ENCODE measurements at regions not wholly inside any gene's neighbourhood (a gene's known extent, or its start where the extent isn't known, plus 50 kb on each side); places are given as distances from the start of the nearest gene placed in this dataset.
"Not testable (repeated sequence)": the region's sequence is repeated elsewhere in the genome, so short reads cannot be mapped to it uniquely, and the experiment has no call there.

GRCh38 chr4:147223576-147223975 lies 257.3 kb upstream of the EDNRA start:
- H3K4me3 ChIP-seq = no peak overlapping the region
- WGBS, 2 donors = 75 to 86% methylated on average over 5 of the region's 5 CpGs
- H3K27me3 ChIP-seq = no peaks in the 10 kb centered on the region
- H3K27ac ChIP-seq = no peak overlapping the region
- H3K9me3 ChIP-seq = no peaks in the 10 kb centered on the region
- TF ChIP-seq POLR2A (IDR thresholded peaks at IDR 0.05) (no peak), CTCF (IDR thresholded peaks at IDR 0.05) (no peak)
- no peak for DNase-seq
- no peaks in the 10 kb centered on the region for H3K36me3 ChIP-seq
- intact Hi-C loops (cut with DNase I) = no loop called here
- no peaks in the 10 kb centered on the region for H3K4me1 ChIP-seq

- Histone ChIP-seq H3K4me3 (no peak overlapping the region), H3K36me3 (no peaks in the 10 kb centered on the region), H3K27ac (no peak overlapping the region), H3K27me3 (no peaks in the 10 kb centered on the region), H3K4me1 (no peaks in the 10 kb centered on the region), H3K9me3 (no peaks in the 10 kb centered on the region)
- WGBS, 2 donors = 53 to 55% methylated on average over 3 of the region's 3 CpGs
- intact Hi-C loops (cut with DNase I) = no loop called here
- TF ChIP-seq POLR2A (IDR thresholded peaks at IDR 0.05) (no peak), CTCF (IDR thresholded peaks at IDR 0.05) (no peak)
- DNase-seq = no peak
Measured at GRCh38 chr4:147236806-147237205, 244.1 kb upstream of the EDNRA start.

- intact Hi-C loops (cut with DNase I) = no loop called here
- Histone ChIP-seq H3K27me3 (no peaks in the 10 kb centered on the region), H3K27ac (no peak overlapping the region), H3K36me3 (no peaks in the 10 kb centered on the region), H3K4me3 (no peak overlapping the region), H3K4me1 (no peaks in the 10 kb centered on the region), H3K9me3 (no peaks in the 10 kb centered on the region)
- WGBS, 2 donors = 0% methylated on average over 1 of the region's 1 CpG
- TF ChIP-seq CTCF (IDR thresholded peaks at IDR 0.05) = no peak
- TF ChIP-seq POLR2A (IDR thresholded peaks at IDR 0.05) = no peak
- no peak for DNase-seq
Measured at GRCh38 chr4:147244786-147245185, 236.1 kb upstream of the EDNRA start.

- Histone ChIP-seq H3K4me1 (no peaks in the 10 kb centered on the region), H3K4me3 (no peak overlapping the region), H3K36me3 (no peaks in the 10 kb centered on the region), H3K9me3 (no peaks in the 10 kb centered on the region), H3K27ac (no peak overlapping the region), H3K27me3 (no peaks in the 10 kb centered on the region)
- 88 to 100% methylated on average over 1 of the region's 1 CpG for WGBS, 2 donors
- TF ChIP-seq POLR2A (IDR thresholded peaks at IDR 0.05) (no peak), CTCF (IDR thresholded peaks at IDR 0.05) (no peak)
- intact Hi-C loops (cut with DNase I) = no loop called here
- no peak for DNase-seq
Measured at GRCh38 chr4:147246096-147246495, 234.8 kb upstream of the EDNRA start.

GRCh38 chr4:147246528-147246927 lies 234.4 kb upstream of the EDNRA start:
- H3K9me3 ChIP-seq; H3K4me3 ChIP-seq; H3K4me1 ChIP-seq; intact Hi-C loops (cut with DNase I); H3K27me3 ChIP-seq; H3K36me3 ChIP-seq; H3K27ac ChIP-seq; DNase-seq: not testable (repeated sequence)
- WGBS, 2 donors = 67% methylated on average over 1 of the region's 2 CpGs; no CpG with 5 or more reads in 1 of the 2 donors

GRCh38 chr4:147247579-147247978 lies 233.3 kb upstream of the EDNRA start:
- no peak for DNase-seq
- Histone ChIP-seq H3K27ac (no peak overlapping the region), H3K27me3 (no peaks in the 10 kb centered on the region), H3K4me3 (no peak overlapping the region), H3K9me3 (no peaks in the 10 kb centered on the region), H3K4me1 (no peaks in the 10 kb centered on the region), H3K36me3 (no peaks in the 10 kb centered on the region)
- WGBS, 2 donors = 24 to 61% methylated on average over 2 of the region's 2 CpGs
- TF ChIP-seq POLR2A (IDR thresholded peaks at IDR 0.05) (no peak), CTCF (IDR thresholded peaks at IDR 0.05) (no peak)
- intact Hi-C loops (cut with DNase I) = no loop called here
